Muscle of leg (tissue), 3 donors: ENCODE measurements at regions not wholly inside any gene's neighbourhood (a gene's known extent, or its start where the extent isn't known, plus 50 kb on each side); places are given as distances from the start of the nearest gene placed in this dataset.

Experiments
- DNase-seq: peaks from one replicate; pipeline ENCODE4 v3.0.0; 2013
- H3K27ac ChIP-seq: one replicate; pipeline ENCODE4 v1.5.1; 2013; ENCODE audit warnings: mild to moderate bottlenecking, low read length, control low read depth
- H3K27me3 ChIP-seq: one replicate; pipeline ENCODE4 v1.6.1; 2013; ENCODE audit warnings: low read length; ENCODE audit not compliant: control insufficient read depth, insufficient read depth
- H3K36me3 ChIP-seq: one replicate; pipeline ENCODE4 v1.6.1; 2013; ENCODE audit warnings: low read length; ENCODE audit not compliant: control insufficient read depth, insufficient read depth
- H3K4me1 ChIP-seq: one replicate; pipeline ENCODE4 v1.6.1; 2013; ENCODE audit warnings: low read length; ENCODE audit not compliant: control insufficient read depth, insufficient read depth
- H3K4me3 ChIP-seq: one replicate; pipeline ENCODE4 v1.5.1; 2013; ENCODE audit warnings: low read length, control low read depth
- H3K9me3 ChIP-seq: replicated peaks from 2 replicates; pipeline ENCODE4 v1.6.1; 2013; ENCODE audit warnings: low read depth, low read length; ENCODE audit not compliant: control insufficient read depth
- WGBS: methylation state at CpG from one replicate; pipeline ENCODE4 v1.1.5; 2013; ENCODE audit warnings: missing lambda C conversion rate; ENCODE audit not compliant: insufficient coverage; 5-methylcytosine and 5-hydroxymethylcytosine counted together

DNA sequence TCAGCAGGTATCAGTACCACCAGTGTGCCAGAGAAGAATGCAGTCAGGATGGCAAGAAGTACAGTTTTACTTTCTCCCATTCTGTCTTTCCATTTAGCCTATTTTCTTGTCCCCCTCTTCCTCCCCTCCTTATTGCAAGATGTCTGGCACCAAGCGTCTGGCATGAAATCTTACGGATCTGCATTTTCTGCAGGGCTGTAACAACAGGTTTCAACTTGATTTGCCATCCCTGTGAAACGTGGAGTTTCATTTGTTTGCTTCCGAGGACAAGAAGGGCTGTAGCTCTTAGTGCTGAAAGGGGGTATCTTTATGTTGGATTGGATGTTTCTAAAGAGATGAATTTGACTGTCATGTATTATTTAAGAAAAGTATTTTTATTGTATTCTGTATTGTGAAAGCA, 1110.6 kb downstream of the BCL11B start:
- H3K27me3 ChIP-seq = peaks cover 15% of the 10 kb centered on the region
- no peaks in the 10 kb centered on the region for H3K36me3 ChIP-seq
- H3K27ac ChIP-seq = no peak overlapping the region
- no peak for DNase-seq
- WGBS = 40% methylated on average over 2 of the region's 4 CpGs
- no peaks in the 10 kb centered on the region for H3K9me3 ChIP-seq
- no peak overlapping the region for H3K4me3 ChIP-seq
- H3K4me1 ChIP-seq = no peaks in the 10 kb centered on the region

DNA sequence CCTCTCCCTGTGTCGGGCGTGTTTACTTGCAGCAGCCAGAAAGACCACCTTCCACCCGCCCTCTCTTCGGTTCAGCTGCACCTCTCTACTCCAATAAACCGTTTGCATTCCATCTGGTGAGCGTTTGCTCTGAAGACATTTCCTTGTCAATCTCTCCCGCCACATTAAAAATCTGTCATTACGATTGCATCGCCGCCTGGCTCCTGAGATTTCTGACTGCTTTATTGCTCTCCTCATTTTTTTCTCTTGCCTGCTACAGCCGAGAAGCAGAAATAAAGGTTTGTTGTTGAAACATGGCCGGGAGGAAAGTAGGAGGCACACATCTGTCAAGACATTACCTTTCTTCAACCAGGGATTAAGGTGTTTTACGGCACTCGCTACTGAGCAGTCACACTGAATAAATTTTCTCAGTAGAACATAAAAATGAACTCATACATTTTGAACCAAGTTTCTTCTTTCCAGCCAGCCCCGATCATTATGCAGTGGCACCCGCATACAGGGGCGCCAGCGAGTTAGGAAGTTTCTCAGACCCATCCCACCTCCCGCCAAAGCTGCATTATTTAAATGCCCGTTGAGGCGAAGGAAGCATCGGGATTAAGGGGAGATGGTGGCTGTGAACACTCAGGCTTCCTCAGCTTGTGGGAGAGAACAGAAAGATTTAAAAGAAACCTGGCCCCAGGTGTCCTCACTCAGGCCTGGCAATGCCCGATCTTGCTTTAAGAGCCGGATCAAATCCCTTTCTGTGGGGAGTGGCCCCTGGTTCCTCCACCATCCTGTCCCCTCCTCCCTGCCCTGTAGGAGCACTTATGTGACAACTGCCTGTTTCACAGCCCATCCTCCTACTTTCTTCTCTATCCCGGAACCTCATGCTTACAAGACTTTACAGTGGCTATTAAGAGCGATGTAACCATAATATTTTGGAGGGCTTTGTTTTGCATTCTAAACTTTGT, 1108.9 kb downstream of the BCL11B start:
- H3K4me3 ChIP-seq = no peak overlapping the region
- H3K27ac ChIP-seq = no peak overlapping the region
- H3K4me1 ChIP-seq = peaks cover 14% of the 10 kb centered on the region
- H3K27me3 ChIP-seq = peaks cover 15% of the 10 kb centered on the region
- no peaks in the 10 kb centered on the region for H3K9me3 ChIP-seq
- H3K36me3 ChIP-seq = no peaks in the 10 kb centered on the region
- 21% methylated on average over 9 of the region's 26 CpGs for WGBS
- DNase-seq = no peak

- Histone ChIP-seq H3K27ac (no peak overlapping the region), H3K4me3 (no peak overlapping the region), H3K9me3 (no peaks in the 10 kb centered on the region), H3K27me3 (peaks cover 15% of the 10 kb centered on the region), H3K36me3 (no peaks in the 10 kb centered on the region), H3K4me1 (peaks cover 15% of the 10 kb centered on the region)
- no peak for DNase-seq
- no CpG with 5 or more reads among the region's 3 CpGs for WGBS
Observed at GRCh38 chr14:98163873-98164272, 1108.1 kb downstream of the BCL11B start.

DNA sequence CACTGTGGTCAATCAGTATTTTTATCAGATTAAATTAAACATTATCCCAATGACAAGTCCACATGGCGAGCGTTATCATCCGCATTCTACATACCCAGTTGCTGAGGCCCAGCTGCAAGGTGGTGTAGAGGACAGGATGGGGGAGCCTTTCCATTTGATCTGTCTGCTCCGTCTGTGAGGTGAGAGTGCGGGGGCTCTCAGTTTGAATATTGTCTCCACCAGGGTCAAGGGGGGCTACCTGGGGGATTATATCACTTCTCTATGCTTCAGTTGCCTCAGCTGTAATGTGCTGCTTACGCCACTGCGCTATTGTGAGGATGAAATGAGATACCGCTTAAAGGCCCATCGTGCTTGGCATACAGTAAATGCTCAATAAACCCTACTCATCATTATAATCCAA, 1106.0 kb downstream of the BCL11B start:
- 100% methylated on average over 1 of the region's 9 CpGs for WGBS
- H3K9me3 ChIP-seq = no peaks in the 10 kb centered on the region
- H3K4me1 ChIP-seq = peaks cover 15% of the 10 kb centered on the region
- DNase-seq = no peak
- H3K36me3 ChIP-seq = no peaks in the 10 kb centered on the region
- H3K27ac ChIP-seq = no peak overlapping the region
- peaks cover 15% of the 10 kb centered on the region for H3K27me3 ChIP-seq
- no peak overlapping the region for H3K4me3 ChIP-seq

DNA sequence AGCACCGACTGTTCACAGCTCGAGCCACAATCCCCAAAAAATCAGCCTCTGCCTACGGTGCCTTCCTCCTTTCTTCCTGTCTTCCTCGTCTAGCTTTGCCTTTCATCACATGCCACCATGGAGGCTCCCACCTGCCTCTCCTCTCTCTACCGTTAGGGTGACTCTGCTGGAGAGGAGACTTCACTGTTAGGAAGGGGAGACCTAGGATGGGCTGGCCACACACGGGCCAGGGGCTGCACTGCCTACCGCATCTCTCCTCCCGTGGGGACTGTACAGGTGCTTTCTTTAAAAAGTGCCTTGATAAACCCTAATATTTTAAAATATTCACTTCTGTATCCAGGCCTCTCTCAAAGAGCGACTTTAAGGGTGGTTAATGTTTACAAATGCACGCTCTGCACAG, 1104.7 kb downstream of the BCL11B start:
- 88% methylated on average over 2 of the region's 10 CpGs for WGBS
- Histone ChIP-seq H3K27ac (no peak overlapping the region), H3K27me3 (peaks cover 12% of the 10 kb centered on the region), H3K4me3 (no peak overlapping the region), H3K9me3 (no peaks in the 10 kb centered on the region), H3K36me3 (no peaks in the 10 kb centered on the region), H3K4me1 (peaks cover 18% of the 10 kb centered on the region)
- no peak for DNase-seq

GRCh38 chr14:98167705-98168104, 1104.3 kb downstream of the BCL11B start:
- DNase-seq = peak; percentile 52
- H3K4me3 ChIP-seq = no peak overlapping the region
- peaks cover 18% of the 10 kb centered on the region for H3K4me1 ChIP-seq
- 82% methylated on average over 13 of the region's 15 CpGs for WGBS
- H3K9me3 ChIP-seq = no peaks in the 10 kb centered on the region
- peaks cover 9% of the 10 kb centered on the region for H3K27me3 ChIP-seq
- no peak overlapping the region for H3K27ac ChIP-seq
- no peaks in the 10 kb centered on the region for H3K36me3 ChIP-seq

GRCh38 chr14:98168211-98168985, 1103.6 kb downstream of the BCL11B start:
- peaks cover 23% of the 10 kb centered on the region for H3K4me1 ChIP-seq
- 70% methylated on average over 4 of the region's 5 CpGs for WGBS
- H3K27me3 ChIP-seq = peaks cover 3% of the 10 kb centered on the region
- no peak overlapping the region for H3K4me3 ChIP-seq
- no peaks in the 10 kb centered on the region for H3K9me3 ChIP-seq
- DNase-seq = no peak
- H3K36me3 ChIP-seq = no peaks in the 10 kb centered on the region
- no peak overlapping the region for H3K27ac ChIP-seq

DNA sequence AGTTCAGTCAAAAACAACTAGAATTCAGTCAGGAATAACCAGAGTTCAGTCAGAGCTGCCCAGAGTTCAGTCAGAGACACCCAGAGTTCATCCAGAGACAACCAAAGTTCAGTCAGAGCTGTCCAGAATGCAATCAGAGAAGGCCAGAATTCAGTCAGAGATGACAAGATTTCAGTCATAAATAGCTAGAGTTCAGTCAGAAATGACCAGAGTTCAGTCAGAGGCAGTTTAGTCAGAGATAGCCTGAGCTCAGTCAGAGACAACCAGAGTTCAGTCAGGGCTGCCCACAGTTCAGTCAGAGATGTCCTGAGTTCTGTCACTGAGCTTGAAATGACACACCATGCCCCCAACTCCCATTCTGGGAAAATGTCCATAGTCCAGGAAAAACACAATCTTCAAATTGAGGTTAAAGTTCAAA, 1102.8 kb downstream of the BCL11B start:
- Histone ChIP-seq H3K9me3 (no peaks in the 10 kb centered on the region), H3K27me3 (no peaks in the 10 kb centered on the region)

DNA sequence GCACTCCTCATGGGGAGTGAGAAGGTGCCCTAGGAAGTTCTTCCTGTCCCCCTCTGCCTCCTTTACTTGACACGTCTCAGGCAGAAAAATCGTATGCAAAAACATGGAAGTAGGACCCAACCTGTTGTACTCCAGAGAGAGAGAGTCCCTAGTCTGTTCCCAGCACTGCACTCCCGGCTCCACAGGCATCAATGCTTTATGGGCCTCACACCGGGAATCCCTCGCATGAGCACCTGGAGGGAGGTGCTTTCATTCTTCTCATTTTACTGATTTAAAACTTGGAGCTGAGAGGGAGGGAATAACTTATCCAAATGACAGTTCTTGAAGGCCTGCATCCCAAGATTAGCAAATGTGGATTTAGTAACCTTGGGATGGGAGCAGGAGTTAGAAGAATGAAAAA, 1101.4 kb downstream of the BCL11B start:
- Histone ChIP-seq H3K4me3 (no peak overlapping the region), H3K27ac (no peak overlapping the region), H3K27me3 (no peaks in the 10 kb centered on the region), H3K36me3 (no peaks in the 10 kb centered on the region), H3K9me3 (no peaks in the 10 kb centered on the region), H3K4me1 (peaks cover 24% of the 10 kb centered on the region)
- WGBS = 55% methylated on average over 2 of the region's 5 CpGs
- no peak for DNase-seq

More for the DNA sequence above, 1102.8 kb downstream of the BCL11B start:
- Histone ChIP-seq H3K4me3 (no peak overlapping the region), H3K4me1 (peaks cover 24% of the 10 kb centered on the region), H3K27ac (no peak overlapping the region), H3K36me3 (no peaks in the 10 kb centered on the region)
- DNase-seq = no peak

DNA sequence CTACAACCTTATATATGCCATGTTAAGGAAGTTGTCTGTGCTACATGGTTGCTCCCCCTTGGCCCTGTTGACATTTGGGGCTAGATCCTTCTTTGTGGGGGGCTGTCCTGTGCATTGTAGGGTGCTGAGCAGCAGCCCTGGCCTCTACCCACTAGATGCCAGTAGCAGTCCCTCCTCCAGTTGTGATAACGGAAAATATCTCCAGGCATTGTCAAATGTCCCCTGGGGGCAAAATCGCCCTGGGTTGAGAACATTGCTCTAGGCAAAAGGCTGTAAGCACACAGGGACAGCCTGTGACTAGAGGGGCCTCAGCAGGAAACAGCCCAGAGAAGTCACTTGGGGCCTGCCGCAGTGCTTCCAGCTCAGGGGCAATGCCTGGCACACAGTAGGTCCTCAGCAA, 1100.3 kb downstream of the BCL11B start:
- H3K27me3 ChIP-seq = no peaks in the 10 kb centered on the region
- H3K36me3 ChIP-seq = no peaks in the 10 kb centered on the region
- peaks cover 24% of the 10 kb centered on the region for H3K4me1 ChIP-seq
- H3K9me3 ChIP-seq = no peaks in the 10 kb centered on the region
- WGBS = 82% methylated on average over 3 of the region's 3 CpGs
- no peak for DNase-seq
- no peak overlapping the region for H3K4me3 ChIP-seq
- H3K27ac ChIP-seq = no peak overlapping the region
